ENCODE measurements at regions not wholly inside any gene's neighbourhood (a gene's known extent, or its start where the extent isn't known, plus 50 kb on each side); places are given as distances from the start of the nearest gene placed in this dataset.

GRCh38 chr13:50310734-50311133 is 295.5 kb downstream of the KCNRG start:
- TF ChIP-seq POLR2A (IDR thresholded peaks at IDR 0.05) (no peak), CTCF (IDR thresholded peaks at IDR 0.05) (no peak)

Data from ovary (tissue), 3 donors.